ENCODE measurements at regions not wholly inside any gene's neighbourhood (a gene's known extent, or its start where the extent isn't known, plus 50 kb on each side); places are given as distances from the start of the nearest gene placed in this dataset.
"Not testable (repeated sequence)": the region's sequence is repeated elsewhere in the genome, so short reads cannot be mapped to it uniquely, and the experiment has no call there.

DNA sequence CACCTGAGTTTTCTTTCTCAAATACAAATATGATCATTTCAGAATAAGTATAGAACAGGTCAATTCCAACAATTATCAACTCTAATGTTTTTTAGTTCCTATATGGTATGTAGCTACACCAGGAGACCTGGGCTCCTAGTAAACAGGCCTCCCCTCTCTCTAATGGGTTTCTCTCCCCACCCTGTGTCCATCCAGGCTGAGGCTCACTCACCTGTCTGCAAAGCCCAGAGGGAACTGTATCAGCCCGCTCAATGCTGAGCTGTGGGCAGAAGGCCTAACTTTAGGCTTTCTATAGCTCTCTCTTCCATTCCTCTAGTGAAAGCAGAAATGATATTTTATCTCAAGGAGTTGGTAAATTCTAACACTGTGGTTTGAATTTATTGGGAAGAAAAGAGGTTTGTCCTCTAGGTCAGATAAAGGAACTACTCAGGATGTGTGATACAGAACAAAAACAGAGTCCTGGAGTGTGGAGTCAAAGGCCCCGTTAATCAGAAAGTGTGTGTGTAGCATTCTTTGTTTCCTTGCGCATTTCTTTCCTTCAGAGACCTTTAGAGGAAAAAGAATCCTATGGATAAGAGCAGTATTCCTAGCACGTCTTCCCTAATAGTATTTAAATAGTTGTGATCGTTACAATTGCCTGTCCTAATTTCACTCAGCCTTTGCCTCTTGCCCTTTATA lies 408.9 kb downstream of the PYDC2 start:
- DNase-seq: no peak

DNA sequence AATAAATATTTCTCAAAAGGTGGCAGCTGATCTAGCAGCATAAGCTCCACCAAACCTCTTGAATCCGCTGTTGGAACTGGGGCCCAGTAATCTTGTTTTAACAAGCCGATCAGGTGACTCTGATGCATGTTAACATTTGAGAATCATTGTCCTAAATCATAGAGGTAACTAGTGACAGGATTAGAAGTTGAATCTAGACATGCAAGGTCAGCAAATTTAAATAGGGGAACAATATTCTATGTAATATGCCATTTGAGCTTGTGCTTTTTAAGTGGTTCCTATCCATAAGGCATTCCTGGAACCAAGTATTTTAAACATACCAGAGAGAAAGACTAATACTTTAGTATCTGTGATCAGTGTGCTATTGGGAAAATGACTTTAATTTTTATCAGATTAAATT lies 412.8 kb downstream of the PYDC2 start:
- DNase-seq: no peak

DNA sequence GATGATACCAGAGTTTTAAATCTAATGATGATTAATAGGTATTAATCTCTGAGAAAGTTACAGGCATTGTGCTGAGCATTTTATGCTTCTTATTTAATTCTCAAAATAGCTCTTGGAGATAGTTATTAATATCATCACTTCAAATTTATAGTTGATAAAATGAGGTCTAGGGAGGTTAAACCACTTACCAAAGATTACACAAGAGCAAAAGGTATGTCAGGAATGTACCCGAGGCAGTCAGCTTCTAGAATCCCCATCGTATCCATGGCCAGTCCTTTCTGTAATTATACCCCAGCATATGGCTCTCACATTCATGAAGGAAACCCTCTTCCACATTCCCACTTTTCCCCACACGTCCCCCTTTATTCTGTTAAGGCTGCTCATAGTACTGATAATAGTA lies 421.3 kb downstream of the PYDC2 start:
- no peak for DNase-seq

DNA sequence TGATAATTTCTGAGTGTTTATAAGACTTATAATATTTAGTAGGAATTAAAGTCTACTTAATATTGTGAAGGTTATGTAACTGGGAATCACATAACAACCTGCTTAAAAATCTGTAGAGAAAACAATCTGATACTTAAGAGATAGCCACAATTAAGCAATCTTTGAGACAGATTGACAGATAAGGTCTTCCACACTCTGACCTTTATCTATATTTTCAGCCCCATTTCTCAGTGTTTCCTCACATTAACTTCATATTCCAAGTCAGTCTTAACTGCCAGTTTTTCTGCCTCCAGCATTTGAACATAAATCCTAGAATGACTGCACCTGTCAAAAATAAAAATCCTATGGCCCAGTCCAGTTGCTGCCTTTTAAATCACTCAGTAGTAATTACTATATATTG lies 423.2 kb downstream of the PYDC2 start:
- no peak for DNase-seq

DNA sequence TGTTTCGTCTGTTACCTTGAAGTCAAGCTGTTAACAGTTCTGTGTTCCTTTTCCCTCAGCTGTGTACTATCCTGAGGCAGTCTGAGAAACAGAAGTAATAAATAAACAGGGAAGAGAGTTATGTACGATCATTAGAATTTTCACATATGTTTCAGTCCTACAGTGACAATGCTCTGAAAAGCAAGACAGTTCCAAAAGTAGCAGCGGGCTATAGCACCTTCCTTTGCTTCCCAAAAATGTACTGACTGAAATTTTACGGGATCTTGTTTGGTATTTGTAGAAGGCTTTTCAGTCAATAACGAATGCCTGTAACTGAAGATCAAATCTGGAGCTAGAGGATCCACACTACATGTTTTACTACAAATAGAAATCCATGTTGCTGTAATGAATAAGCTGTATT lies 428.1 kb downstream of the PYDC2 start:
- no peak for DNase-seq

DNA sequence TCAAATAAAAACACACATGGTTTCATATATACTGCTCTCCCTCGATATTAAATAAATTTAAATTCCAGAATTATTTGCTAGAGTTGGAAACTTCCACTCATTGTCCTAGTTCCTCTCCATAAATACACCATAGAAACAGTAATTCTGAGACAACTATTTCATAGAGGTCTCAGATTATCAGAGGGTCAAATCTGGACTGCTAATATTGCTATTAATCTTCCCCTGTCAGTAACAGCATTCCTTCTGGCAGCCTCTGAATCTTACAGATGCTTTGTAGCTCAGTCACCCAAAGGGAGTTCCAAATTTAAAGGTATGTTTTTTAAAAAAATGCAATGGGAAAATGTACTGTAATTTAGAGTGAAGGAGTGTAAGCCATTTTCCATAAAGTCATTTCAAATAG lies 428.8 kb downstream of the PYDC2 start:
- peak; percentile 31 for DNase-seq

DNA sequence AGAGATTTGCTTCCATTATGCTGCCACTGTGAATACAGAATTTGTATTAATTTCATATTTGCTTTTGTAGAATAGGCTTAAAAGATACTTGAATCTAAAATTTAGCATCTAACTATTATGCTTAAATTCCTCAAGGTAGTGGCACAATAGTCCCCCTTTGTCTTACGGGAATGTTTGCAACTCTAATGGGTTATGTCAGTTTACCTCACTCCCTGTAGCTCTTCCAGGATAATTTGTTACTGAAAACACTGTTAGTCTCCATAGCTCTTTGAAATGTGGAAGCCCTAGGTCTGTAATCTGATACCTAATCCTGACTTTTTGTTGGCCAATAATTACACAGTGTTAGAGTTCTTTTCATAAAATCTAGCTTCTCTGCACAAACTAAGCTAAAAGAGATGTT lies 433.4 kb downstream of the PYDC2 start:
- DNase-seq: no peak

DNA sequence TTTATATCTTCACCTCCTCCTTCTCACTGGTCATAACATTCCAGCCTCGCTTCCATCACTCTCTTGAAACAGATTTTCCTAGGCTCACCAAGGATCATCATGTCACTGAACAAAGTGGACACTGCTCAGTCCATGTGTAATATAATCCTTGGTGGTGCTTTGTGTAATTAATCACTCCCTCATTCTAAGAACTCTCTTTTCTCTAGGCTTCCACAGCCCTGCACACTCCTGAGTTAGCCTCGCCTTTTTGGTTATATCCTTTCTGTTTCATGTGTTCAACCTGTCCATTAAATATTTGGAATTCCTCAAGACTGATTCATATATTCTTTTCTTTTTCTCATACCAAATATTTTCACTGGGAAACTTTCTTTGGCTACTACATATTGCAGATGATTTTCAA lies 440.8 kb downstream of the PYDC2 start:
- no peak for DNase-seq

DNA sequence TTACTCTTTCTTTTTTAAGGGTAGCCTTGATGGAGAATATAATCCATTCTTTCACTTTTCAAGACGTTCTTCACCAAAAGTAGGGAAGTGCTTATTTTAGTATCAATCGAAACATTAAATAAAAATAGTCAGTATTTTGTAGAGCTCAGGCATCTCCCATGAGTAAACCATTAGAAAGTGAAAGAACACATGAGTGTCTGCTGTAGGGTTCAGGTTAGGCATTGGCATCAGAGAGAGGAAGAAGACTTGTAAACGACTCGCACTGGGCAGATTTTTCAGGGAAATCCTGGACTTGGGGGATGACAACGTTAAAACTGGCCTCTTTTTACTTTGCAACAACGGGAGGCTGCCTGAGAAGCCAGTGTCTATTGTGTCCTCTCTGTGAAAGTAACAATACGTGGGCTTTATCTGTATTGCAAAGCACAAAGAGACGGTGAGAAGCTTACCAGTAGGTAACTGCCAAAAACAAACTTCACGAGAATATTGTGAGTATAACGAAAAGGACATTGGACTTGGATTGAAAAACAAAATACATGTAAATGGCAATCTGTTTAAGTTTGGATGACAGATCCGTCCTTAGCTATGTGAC lies 451.7 kb downstream of the PYDC2 start:
- DNase-seq: no peak

DNA sequence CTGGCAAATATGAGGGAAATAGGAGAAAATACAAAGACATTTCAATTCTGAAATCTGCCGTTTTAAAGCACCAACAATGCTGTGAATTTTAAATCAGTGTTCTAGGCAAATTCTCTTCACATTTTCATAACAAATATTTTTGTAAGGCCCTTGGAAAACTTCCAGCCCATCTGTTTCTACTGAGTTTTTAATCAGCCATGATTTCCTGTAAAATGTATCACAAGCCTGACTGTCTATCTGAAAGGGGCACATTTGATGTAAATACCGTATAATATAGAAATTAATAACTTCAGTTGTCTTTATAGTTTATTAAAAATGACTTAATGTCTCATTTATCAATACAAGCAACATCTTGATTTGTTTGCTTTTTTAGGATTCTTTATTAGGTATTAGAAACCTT lies 454.7 kb downstream of the PYDC2 start:
- peak; percentile 68 for DNase-seq

DNA sequence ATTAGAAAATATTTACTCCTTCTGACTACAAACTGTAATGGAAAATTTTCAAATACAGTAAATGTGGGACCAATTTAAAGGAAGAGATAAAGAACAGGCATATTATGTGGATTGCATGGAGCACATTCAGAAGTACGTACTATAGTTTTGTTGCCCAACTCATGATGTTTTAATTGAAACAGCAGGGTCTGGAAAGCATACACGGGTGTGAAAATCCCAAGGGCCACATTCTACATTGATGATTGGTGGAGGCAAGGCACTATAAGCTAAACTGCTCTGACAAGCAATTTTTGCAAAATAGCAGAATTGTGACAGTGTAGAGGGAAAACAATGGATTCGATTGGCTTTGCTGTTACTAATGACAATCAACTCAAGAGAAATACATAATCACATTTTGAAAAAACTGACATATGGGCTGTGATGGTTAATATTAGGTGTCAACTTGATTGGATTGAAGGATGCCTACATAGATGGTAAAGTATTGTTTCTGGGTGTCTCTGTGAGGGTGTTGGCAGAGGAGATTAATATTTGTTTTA lies 458.6 kb downstream of the PYDC2 start:
- no peak for DNase-seq

DNA sequence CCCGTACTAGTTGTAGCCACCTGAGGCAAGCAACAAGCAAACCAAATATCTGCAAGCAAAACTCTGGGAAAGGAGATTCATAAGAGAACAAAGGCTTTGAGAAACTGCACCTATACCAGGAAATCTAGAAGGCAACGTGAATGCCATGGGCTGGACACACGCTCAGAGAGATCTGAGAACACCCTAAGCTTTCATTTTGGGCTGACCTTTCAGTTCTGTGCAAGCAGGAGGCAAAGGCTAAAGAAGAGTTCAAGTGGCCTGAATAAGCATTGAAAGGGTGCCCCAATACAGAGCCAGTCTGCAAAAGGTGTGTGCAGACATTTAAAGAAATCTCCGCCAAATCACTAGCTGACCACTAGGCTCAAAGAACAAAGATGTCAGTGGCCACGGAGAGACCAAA lies 461.6 kb downstream of the PYDC2 start:
- DNase-seq: no peak

DNA sequence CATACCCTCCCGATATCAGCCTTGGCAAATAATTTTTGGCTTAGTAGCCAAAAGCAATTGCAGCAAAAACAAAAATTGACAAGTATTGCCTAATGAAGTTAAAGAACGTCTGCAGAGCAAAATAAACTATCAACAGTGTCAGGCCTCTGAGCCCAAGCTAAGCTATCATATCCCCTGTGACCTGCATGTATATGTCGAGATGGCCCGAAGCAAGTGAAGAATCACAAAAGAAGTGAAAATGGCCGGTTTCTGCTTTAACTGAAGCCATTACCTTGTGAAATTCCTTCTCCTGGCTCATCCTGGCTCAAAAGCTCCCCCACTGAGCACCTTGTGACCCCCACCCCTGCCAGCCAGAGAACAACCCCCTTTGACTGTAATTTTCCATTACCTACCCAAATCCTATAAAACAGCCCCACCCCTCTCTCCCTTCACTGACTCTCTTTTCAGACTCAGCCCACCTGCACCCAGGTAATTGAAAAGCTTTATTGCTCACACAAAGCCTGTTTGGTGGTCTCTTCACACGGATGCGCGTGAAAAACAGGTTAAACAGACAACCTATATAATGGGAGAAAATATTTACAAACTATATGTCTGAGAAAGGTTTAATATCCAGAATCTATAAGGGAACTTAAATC lies 466.3 kb downstream of the PYDC2 start:
- DNase-seq: not testable (repeated sequence)

DNA sequence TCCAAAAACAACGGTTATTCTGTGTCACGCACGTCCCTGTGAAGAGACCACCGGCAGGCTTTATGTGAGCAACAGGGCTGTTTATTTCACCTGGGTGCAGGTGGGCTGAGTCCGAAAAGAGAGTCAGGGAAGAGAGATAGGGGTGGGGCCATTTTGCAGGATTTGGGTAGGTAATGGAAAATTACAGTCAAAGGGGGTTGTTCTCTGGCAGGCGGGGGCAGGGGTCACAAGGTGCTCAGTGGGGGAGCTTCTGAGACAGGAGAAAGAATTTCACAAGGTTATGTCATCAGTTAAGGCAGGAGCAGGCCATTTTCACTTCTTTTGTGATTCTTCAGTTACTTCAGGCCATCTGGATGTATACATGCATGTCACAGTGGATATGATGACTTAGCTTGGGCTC lies 467.0 kb downstream of the PYDC2 start:
- not testable (repeated sequence) for DNase-seq

DNA sequence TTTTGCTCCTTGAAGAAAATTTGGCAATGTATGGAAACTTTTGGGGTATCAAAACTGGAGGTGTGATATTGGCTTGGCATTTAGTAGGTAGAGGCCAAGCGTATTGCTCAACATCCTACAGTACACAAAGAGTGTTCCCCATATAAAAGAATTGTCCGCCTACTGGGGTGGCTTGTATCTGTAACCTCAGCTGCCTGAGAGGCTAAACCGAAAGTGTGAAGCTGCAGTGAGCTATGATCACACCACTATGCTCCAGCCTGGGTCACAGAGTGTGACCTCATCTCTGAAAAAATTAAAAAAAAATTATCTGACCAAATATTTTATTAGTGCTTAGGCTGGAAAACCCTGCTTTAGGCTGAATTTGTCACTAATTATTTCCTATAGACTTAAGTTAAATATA lies 483.9 kb downstream of the PYDC2 start:
- DNase-seq: no peak

DNA sequence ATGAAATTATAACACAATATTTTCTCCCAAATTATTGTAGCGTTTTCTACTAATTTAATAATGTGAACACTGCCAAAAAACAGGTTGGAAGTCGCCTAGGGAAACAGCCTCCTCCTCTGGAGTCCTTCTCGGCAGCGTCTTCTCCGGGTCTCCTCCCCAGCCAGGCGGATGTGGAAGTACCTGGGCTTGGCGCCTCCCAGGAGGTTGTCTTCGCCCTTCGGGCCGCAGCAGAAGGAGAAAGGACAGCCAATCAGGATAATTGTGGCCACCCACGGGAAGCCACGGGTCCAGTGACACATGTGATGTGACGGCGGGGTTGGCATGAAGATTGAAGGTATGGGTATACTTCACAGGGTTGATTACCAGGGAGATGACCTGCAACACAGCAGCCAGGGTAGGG lies 491.2 kb downstream of the PYDC2 start:
- no peak for DNase-seq

DNA sequence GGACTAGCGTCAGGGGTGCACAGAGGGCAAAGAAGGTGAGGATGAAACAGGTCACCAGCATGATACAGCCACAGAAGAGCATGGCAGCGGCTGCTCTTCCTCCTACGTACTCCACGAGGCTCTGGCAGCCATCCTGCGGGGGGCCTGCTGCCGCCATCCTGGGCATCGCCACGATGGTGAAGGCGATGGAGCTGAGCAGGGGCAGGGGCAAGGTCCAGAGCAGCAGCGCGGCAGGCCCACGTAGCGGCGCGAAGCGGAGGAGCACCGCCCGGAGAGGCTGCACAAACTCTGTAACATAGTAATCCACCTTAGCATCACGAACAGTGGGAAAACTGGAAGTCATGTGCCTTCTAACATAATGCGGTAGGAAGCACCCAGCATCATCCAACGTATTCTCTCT lies 491.6 kb downstream of the PYDC2 start:
- DNase-seq: no peak

DNA sequence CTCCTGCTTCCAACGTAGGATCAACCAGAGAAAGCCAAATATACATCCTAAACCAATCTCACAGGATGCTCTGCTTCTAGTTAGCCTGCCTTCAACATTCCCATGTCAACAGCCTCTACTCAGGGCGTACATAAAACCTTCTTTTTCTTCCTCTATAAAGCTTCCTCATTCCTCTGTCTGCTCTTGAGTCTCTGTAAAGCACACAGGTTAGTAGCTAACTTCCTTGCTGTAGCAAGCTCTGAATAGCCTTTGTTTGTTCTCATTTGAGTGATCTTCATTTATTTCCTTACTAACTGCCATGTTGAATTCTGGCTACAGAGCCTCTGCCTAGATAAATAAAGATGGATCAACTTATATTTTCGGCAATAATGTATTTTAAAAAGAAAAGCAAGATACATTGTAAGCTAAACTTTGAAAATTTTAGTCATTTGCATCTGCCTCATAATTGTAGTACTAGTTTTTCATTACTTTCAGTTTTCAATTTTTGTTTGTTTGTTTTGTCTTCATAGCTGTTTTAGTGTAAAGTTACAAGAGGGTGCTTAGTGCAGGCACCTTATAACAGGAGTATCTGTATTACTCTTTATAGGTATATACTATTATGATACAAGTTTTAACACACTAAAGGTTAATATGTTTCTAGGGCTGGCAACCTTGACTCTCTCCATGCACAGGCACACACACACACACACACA lies 498.2 kb downstream of the PYDC2 start:
- DNase-seq: no peak

DNA sequence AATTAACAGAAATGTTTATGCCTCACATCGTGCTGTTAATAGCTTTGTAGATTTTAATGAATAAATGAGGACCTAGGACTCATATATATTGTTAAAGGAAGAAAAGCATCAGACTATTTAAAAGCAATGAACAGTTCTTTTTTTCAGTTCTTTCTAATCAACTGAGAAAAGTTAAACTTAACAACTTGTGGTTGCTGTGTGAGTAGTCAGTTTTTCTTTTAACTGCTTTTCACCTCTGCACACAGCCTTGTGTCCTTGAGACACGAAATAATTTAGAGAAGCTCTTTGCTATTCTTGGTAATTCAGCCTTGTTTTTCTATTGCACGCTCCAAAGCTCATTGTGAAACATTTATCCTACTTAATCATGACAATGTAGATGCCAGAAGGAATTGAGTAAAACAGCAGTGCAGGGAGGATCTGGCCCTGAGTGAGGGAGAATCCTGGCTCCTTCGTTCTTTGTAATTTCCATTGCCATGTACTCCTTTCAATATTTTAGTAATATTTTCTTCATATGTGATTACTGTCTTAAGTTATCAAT lies 499.0 kb downstream of the PYDC2 start:
- DNase-seq: peak; percentile 4

DNA sequence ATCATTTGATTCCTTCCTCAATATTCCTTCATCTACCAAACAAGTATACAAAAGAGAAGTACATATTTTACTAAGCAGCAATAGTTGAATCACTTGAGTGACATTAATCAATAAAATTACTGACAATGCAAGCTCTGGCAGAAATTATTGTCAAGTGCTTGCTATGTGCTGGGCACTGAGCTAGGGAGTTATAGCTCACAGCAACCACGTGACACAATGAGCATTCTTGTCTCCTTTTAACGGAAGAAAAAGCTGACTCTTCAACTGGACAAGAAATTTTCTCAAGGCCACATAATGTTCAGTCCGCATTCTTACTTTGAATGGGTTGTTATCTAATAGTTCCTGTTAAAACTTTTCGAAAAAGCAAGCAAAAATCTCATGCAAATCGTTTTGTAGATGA lies 500.1 kb downstream of the PYDC2 start:
- DNase-seq: no peak

DNA sequence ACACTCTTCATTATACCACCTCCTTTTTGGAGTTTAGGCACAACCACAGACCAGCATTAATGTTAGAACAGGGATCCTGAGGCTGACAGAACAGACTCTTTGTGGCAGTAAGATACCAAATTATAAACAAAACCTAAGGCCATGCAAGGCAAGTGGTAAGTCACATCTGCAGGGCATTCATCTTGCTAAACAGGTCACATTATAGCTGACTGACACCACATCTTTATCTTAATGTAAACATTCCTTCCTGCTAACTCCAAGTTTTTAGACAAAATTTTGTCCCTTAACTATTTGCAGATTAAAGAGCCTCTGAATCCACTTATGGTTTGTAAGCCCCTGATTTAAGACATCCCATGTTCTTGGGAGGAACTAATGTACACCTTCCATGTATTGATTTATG lies 500.6 kb downstream of the PYDC2 start:
- DNase-seq: no peak

DNA sequence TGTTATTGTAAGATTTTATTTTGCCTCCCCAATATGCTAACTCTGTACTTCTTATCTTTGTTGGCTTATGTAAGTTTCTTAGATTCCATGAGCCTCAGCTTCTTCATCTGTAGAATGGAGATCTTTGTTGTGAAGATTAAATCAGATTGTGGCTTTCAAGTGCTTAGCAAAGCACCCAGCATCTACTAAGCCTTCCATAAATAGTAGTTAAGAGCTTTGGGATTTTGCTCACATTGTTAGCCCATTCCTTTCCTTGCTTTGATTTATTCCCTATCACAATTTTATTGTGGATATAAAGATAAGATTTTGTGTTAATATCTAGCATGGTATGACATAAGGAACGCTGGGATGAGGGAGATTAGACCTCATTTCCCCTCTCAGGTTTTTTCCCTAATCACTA lies 501.4 kb downstream of the PYDC2 start:
- DNase-seq: no peak

DNA sequence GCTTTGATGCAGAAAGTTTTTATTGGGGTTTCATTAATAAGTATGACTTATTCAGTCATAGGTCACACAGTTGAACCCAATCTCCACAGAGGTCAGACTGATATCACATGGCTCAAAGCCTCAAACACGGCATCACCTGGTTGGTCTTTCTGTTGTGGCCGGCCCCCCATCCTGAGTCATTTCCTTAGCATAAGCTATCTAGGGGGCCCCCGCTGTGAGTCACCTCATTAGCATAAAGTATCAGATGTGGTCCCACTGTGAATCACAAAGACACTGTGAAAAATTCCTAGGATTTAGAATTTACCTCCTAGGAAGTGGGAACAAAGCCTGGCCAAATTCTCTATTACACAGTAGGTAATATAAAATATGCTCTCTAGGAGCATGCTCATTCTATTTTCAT lies 502.2 kb downstream of the PYDC2 start:
- DNase-seq: no peak
